BJ (cell line): ENCODE measurements at regions not wholly inside any gene's neighbourhood (a gene's known extent, or its start where the extent isn't known, plus 50 kb on each side); places are given as distances from the start of the nearest gene placed in this dataset.

Experiments used
- CTCF ChIA-PET: fragments of 350-600 bp; formaldehyde crosslinking; extraction: SDS; loops from one replicate; lab custom pipeline; 2021; ENCODE audit warnings: antibody characterized with exemption, inconsistent platforms; lab: Yijun Ruan, JAX
- POLR2A ChIA-PET: fragments of 300-600 bp; sonication (Branson Sonifier 250); formaldehyde crosslinking; extraction: SDS; loops from one replicate; lab custom pipeline; 2021; ENCODE audit warnings: antibody characterized with exemption; lab: Charles Lee
- DNase-seq: peaks from one replicate; pipeline ENCODE4 v3.0.0-alpha.2; 2011; ENCODE audit warnings: low read depth
- H3K27me3 ChIP-seq: 2 replicates; pipeline ENCODE4 v1.6.0; 2011; ENCODE audit warnings: low read length; ENCODE audit not compliant: control insufficient read depth, insufficient read depth
- H3K36me3 ChIP-seq: 2 replicates; pipeline ENCODE4 v1.5.1; 2011; ENCODE audit warnings: low read length; ENCODE audit not compliant: control insufficient read depth, insufficient read depth
- H3K4me3 ChIP-seq: 2 replicates; pipeline ENCODE4 v1.5.1; 2011; ENCODE audit warnings: low read depth, mild to moderate bottlenecking, control low read depth, low read length
- TF ChIP-seq, protein P1 (sequence below): IDR thresholded peaks from 2 replicates; pipeline ENCODE4 v1.5.1; 2011; ENCODE audit warnings: low read depth, mild to moderate bottlenecking, control low read depth, inconsistent platforms, low read length, moderate library complexity; ENCODE audit not compliant: insufficient read depth

DNA sequence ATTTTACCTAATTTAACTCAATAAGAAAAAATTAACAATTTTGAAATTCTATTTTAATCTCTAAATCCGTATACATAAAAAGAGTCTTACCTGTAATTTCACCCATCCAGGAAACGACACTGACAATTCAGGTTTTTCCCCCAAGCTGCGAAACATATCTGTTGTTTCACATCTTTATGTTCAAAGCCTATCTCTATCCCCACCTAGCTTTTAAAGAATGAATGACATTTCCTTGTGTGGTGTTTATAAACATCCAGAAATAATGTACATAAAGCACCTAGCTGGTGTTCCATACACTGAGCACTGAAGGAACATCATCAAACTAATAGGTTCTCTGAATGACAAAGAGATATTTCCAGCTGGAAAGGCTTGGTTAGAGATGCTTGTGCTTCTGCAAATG, 867.8 kb downstream of the SQOR start:
- ChIA-PET POLR2A (no interaction called here), CTCF (interaction anchor here (1.2 to 1.6 kb wide), 2 partner anchors 191 to 797 kb away, joined by 3 to 7 read pairs; no protein-coding TSS in a partner anchor)
- no peak for DNase-seq
- Histone ChIP-seq H3K4me3 (no peak overlapping the region), H3K36me3 (no peaks in the 10 kb centered on the region), H3K27me3 (no peaks in the 10 kb centered on the region)
- TF ChIP-seq, protein P1, sequence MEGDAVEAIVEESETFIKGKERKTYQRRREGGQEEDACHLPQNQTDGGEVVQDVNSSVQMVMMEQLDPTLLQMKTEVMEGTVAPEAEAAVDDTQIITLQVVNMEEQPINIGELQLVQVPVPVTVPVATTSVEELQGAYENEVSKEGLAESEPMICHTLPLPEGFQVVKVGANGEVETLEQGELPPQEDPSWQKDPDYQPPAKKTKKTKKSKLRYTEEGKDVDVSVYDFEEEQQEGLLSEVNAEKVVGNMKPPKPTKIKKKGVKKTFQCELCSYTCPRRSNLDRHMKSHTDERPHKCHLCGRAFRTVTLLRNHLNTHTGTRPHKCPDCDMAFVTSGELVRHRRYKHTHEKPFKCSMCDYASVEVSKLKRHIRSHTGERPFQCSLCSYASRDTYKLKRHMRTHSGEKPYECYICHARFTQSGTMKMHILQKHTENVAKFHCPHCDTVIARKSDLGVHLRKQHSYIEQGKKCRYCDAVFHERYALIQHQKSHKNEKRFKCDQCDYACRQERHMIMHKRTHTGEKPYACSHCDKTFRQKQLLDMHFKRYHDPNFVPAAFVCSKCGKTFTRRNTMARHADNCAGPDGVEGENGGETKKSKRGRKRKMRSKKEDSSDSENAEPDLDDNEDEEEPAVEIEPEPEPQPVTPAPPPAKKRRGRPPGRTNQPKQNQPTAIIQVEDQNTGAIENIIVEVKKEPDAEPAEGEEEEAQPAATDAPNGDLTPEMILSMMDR = no peak

GRCh38 chr15:46518381-46518780, 883.6 kb downstream of the SQOR start:
- H3K36me3 ChIP-seq = no peaks in the 10 kb centered on the region
- no peak for DNase-seq
- H3K27me3 ChIP-seq = no peaks in the 10 kb centered on the region
- ChIA-PET CTCF (no interaction called here), POLR2A (no interaction called here)
- TF ChIP-seq, protein P1 = no peak
- no peak overlapping the region for H3K4me3 ChIP-seq

DNA sequence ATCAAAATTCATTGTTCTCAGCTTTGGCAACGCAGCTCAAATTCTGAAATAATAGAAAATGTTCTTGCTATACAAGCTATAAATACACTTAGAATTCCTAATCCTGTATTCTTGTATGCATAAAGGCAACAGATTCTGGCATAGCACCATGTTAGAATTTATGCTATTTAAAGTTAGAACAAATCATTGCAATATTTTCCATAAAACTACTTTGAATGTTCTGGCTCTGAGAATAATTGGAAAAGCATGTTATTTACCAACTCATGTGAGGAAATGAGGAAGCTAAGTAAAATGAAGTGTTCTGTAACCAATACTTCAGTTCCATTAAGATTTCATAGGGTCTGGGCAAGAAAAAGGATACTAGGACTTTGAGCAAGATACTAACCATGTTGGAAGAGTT, 888.9 kb downstream of the SQOR start:
- no peaks in the 10 kb centered on the region for H3K36me3 ChIP-seq
- CTCF ChIA-PET = no interaction called here
- DNase-seq = no peak
- TF ChIP-seq, protein P1 = no peak
- H3K4me3 ChIP-seq = no peak overlapping the region
- POLR2A ChIA-PET = no interaction called here
- H3K27me3 ChIP-seq = no peaks in the 10 kb centered on the region

- no peaks in the 10 kb centered on the region for H3K36me3 ChIP-seq
- DNase-seq = no peak
- H3K27me3 ChIP-seq = no peaks in the 10 kb centered on the region
- H3K4me3 ChIP-seq = no peak overlapping the region
- CTCF ChIA-PET = no interaction called here
- POLR2A ChIA-PET = no interaction called here
- TF ChIP-seq, protein P1 = no peak
Observed at GRCh38 chr15:46525984-46526725, 891.3 kb downstream of the SQOR start.

DNA sequence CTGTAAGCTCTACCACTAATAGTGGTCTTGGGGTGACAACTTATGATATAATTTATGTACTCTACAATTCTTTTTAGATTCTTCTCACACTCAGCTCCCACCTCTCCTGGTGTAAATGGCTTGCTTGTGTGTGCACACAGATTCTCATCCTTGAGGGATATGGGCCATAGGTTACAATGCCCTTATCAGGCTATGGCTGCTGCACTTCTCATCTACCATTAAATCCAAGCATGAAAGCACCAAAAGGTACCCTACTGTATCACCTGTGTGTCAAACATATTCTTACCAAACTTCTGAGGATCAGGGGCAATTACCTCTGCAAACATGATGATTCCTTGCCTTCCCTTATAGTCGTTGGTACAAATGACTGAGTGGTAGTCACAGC, 891.9 kb downstream of the SQOR start:
- Histone ChIP-seq H3K36me3 (no peaks in the 10 kb centered on the region), H3K27me3 (no peaks in the 10 kb centered on the region), H3K4me3 (no peak overlapping the region)
- TF ChIP-seq, protein P1 = no peak
- no peak for DNase-seq
- ChIA-PET CTCF (no interaction called here), POLR2A (no interaction called here)
